Glutamatergic neuron (in vitro differentiated cells): ENCODE measurements at regions not wholly inside any gene's neighbourhood (a gene's known extent, or its start where the extent isn't known, plus 50 kb on each side); places are given as distances from the start of the nearest gene placed in this dataset.

Experiments
- DNase-seq: peaks from one replicate; pipeline ENCODE4 v3.0.0; 2022
- H3K27ac Mint-ChIP-seq: one replicate; pipeline ENCODE4 v1.8.0; 2020; ENCODE audit warnings: mild to moderate bottlenecking, mixed read lengths, inconsistent platforms; ENCODE audit not compliant: unreplicated experiment
- H3K27me3 Mint-ChIP-seq: one replicate; pipeline ENCODE4 v1.8.0; 2020; ENCODE audit warnings: mild to moderate bottlenecking, moderate library complexity, mixed read lengths, inconsistent platforms; ENCODE audit not compliant: unreplicated experiment
- H3K36me3 Mint-ChIP-seq: one replicate; pipeline ENCODE4 v1.8.0; 2020; ENCODE audit warnings: mild to moderate bottlenecking, mixed read lengths, inconsistent platforms; ENCODE audit not compliant: unreplicated experiment
- H3K4me1 Mint-ChIP-seq: one replicate; pipeline ENCODE4 v1.8.0; 2020; ENCODE audit warnings: mild to moderate bottlenecking, low read depth, mixed read lengths, inconsistent platforms; ENCODE audit not compliant: unreplicated experiment
- H3K4me3 Mint-ChIP-seq: one replicate; pipeline ENCODE4 v1.8.0; 2020; ENCODE audit warnings: mild to moderate bottlenecking, mixed read lengths, inconsistent platforms; ENCODE audit not compliant: unreplicated experiment
- H3K9me3 Mint-ChIP-seq: one replicate; pipeline ENCODE4 v1.8.0; 2020; ENCODE audit warnings: mild to moderate bottlenecking, moderate library complexity, mixed read lengths, inconsistent platforms; ENCODE audit not compliant: unreplicated experiment
- TF ChIP-seq, protein P1 (sequence below): fragments of 200-600 bp; sonication (generic); IDR thresholded peaks from one replicate; pipeline ENCODE4 v1.5.0; 2021; ENCODE audit not compliant: partially characterized antibody, unreplicated experiment

DNA sequence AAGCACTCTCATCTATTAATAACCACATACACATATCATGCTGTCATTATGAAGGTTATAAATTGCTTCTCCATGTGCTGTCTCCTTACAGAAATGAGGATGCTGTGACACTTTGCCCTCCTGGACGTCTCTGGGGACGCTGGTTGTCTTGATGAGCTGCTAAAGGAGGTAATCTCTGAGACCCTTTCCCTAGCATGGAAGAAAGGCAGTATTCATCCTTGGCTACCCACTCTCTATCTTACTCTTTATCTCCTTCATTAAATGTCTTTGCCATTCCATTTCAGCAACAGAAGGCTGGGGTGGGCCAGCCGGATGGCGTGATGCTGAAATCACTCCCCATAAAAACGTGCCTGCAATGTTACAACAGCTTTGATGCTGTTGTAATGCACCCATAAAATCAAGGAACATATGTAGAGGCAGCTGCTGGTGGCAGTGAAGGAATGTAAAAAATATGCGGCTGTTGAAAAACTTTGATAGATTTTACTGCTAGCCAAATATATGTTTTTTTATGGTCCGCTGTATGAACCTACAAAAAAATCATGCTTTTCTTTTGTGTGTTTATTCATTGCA is 715.1 kb upstream of the API5 start:
- Mint-ChIP-seq H3K27me3 (no peaks in the 10 kb centered on the region), H3K9me3 (no peaks in the 10 kb centered on the region), H3K27ac (no peak overlapping the region), H3K4me3 (no peak overlapping the region), H3K36me3 (no peaks in the 10 kb centered on the region), H3K4me1 (peaks cover 29% of the 10 kb centered on the region)
- DNase-seq = peak; percentile 29
- TF ChIP-seq, protein P1, sequence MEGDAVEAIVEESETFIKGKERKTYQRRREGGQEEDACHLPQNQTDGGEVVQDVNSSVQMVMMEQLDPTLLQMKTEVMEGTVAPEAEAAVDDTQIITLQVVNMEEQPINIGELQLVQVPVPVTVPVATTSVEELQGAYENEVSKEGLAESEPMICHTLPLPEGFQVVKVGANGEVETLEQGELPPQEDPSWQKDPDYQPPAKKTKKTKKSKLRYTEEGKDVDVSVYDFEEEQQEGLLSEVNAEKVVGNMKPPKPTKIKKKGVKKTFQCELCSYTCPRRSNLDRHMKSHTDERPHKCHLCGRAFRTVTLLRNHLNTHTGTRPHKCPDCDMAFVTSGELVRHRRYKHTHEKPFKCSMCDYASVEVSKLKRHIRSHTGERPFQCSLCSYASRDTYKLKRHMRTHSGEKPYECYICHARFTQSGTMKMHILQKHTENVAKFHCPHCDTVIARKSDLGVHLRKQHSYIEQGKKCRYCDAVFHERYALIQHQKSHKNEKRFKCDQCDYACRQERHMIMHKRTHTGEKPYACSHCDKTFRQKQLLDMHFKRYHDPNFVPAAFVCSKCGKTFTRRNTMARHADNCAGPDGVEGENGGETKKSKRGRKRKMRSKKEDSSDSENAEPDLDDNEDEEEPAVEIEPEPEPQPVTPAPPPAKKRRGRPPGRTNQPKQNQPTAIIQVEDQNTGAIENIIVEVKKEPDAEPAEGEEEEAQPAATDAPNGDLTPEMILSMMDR = no peak

DNA sequence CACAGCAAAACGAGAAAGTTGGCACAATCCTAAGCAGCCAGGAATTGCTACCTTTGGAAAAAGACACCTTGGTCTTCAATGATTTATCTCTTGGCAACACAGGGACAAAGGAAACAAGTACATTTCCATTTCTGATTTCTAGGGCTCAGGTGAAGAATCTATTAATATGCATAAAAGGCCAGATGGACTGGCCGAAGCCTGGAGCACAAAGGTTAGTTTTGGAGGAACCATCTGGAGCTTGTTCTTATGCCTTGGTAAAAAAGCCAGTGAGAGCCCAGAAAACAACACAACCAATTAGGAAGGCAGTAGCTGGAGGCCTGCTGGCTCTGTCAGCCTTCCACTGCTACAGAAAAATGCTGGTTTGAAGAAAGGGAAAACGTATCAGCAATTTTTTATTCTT is 713.5 kb upstream of the API5 start:
- H3K9me3 Mint-ChIP-seq = no peaks in the 10 kb centered on the region
- TF ChIP-seq, protein P1 = no peak
- no peak for DNase-seq
- H3K4me1 Mint-ChIP-seq = peaks cover 25% of the 10 kb centered on the region
- H3K27me3 Mint-ChIP-seq = no peaks in the 10 kb centered on the region
- H3K36me3 Mint-ChIP-seq = no peaks in the 10 kb centered on the region
- H3K27ac Mint-ChIP-seq = peak overlapping the region; percentile 24
- no peak overlapping the region for H3K4me3 Mint-ChIP-seq

DNA sequence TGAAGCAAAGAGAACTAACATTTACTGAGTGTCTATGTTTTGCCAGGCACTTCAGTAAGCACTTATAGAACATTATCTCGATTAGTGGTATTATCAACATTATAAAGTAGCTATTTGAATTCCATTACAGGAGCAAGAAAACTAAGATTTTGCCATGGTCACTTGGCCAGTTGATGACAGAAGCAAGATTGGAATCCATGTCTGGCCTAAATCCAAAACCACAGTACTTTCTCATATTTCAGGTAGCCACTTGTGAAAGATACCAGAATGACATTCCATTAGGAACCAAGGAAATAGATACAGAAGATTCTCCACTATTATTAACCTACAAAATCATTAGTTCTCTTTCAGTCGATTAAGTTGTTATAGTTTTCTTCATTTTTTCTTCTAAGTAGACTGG is 691.0 kb upstream of the API5 start:
- TF ChIP-seq, protein P1 = no peak
- H3K27me3 Mint-ChIP-seq = no peaks in the 10 kb centered on the region
- peaks cover 2% of the 10 kb centered on the region for H3K4me1 Mint-ChIP-seq
- no peak overlapping the region for H3K27ac Mint-ChIP-seq
- H3K36me3 Mint-ChIP-seq = no peaks in the 10 kb centered on the region
- DNase-seq = no peak
- H3K4me3 Mint-ChIP-seq = no peak overlapping the region
- H3K9me3 Mint-ChIP-seq = no peaks in the 10 kb centered on the region

DNA sequence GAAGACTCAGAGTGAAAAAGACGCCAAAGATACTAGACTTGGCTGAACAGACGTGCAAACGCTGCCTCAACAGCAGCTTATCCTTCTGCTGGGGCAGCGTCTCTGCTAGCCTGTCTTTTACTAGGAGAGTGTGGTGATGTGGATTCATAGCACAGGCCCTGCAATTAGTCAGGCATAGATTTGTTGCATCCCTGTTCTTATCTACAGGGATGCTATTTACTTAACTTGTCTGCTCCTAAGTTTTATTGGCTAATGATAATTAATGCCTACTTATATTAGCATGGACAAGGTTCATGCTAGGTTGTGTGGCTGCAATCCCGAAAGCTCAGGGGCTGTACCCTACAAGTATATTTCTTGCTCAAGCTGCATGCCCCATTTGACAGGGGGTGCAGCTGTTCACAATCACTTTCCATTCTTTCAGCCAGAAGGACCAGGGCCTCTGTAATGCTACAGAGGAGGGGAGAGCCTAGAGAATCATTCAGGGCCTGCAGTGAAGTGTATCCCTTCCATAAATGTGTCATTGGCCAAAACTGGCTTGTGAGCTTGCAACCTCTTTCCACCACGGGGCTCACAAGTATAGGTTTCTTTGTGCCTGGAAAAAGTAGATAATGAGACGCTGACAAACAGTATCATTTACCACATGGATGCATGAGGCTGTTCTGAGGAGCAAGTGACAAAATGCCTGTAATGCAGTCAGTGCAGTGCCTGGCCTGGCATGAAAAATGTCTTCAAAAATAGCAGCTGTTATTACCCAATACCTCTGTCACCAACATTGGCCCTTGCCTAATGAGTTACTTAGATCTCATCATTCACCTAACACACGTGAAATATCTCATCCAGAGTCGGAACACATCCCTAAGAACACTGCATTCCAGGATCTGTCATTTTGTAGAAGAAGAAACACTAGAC is 685.8 kb upstream of the API5 start:
- Mint-ChIP-seq H3K36me3 (no peaks in the 10 kb centered on the region), H3K27ac (no peak overlapping the region), H3K4me3 (no peak overlapping the region), H3K4me1 (peaks cover 2% of the 10 kb centered on the region), H3K27me3 (no peaks in the 10 kb centered on the region), H3K9me3 (no peaks in the 10 kb centered on the region)
- TF ChIP-seq, protein P1 = no peak
- DNase-seq = no peak
